ENCODE measurements at regions not wholly inside any gene's neighbourhood (a gene's known extent, or its start where the extent isn't known, plus 50 kb on each side); places are given as distances from the start of the nearest gene placed in this dataset.

DNA sequence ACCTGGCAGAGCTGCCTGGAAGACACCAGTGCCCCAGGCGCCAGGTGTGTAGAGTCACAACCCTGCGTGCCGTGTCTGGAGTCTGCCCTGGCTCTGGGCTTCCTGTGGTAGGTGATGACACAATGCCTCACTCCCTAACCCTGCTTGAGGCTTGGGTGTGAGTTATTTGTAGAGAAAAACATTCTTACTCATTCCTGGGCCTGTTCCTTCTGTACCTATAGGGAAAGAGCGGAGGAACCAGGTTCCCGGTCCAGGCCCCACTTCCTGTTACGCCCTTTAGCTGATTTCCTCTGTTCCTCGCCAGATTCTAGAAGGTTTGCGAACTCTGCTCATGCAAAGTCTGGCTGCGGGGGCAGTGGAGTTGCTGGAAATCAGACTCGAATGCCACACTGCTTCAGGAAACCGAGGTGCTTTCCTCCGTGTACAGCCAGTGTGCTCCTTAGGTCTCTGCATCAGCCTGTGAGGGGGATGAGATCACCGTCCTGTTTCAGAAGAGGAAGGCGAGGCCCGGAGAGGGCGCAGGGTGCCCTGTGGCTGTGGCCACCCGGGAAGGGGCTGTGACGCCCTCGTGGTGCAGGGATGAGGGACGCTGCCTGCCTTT lies 67.1 kb upstream of the DUSP22 start:
- DNase-seq (ENCODE audit: low read depth), result no peak
- no peaks in the 10 kb centered on the region for H3K27me3 ChIP-seq (ENCODE audit: control insufficient read depth, insufficient read depth, low read length)
- TF ChIP-seq, protein P1, sequence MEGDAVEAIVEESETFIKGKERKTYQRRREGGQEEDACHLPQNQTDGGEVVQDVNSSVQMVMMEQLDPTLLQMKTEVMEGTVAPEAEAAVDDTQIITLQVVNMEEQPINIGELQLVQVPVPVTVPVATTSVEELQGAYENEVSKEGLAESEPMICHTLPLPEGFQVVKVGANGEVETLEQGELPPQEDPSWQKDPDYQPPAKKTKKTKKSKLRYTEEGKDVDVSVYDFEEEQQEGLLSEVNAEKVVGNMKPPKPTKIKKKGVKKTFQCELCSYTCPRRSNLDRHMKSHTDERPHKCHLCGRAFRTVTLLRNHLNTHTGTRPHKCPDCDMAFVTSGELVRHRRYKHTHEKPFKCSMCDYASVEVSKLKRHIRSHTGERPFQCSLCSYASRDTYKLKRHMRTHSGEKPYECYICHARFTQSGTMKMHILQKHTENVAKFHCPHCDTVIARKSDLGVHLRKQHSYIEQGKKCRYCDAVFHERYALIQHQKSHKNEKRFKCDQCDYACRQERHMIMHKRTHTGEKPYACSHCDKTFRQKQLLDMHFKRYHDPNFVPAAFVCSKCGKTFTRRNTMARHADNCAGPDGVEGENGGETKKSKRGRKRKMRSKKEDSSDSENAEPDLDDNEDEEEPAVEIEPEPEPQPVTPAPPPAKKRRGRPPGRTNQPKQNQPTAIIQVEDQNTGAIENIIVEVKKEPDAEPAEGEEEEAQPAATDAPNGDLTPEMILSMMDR (IDR thresholded peaks at IDR 0.05; ENCODE audit: insufficient read depth, low read length, poor library complexity, severe bottlenecking), result no peak
- no peak overlapping the region for H3K4me3 ChIP-seq (ENCODE audit: low read depth, low read length)
- H3K36me3 ChIP-seq (ENCODE audit: control insufficient read depth, insufficient read depth, low read length), result no peaks in the 10 kb centered on the region

DNA sequence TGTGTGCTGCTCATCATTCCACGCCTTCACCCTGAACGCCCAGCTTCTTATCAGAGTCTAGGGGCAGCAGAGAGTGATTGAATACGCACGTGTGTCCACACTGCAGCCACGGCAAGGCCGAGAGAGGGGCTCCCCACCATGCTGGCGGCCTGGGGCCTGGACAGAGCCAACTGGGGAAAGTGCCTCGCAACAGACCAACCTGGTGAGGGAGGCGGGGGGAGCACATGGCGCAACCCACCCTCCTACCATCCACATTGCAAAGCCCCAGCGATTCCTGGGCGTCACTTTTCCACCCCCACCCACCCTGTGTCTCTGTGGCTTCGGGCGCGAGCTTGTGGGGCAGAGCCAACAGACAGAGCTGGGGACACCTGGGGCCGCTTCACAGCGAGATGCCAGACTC lies 66.4 kb upstream of the DUSP22 start:
- TF ChIP-seq, protein P1 (IDR thresholded peaks at IDR 0.05; ENCODE audit: insufficient read depth, low read length, poor library complexity, severe bottlenecking), result no peak
- no peaks in the 10 kb centered on the region for H3K27me3 ChIP-seq (ENCODE audit: control insufficient read depth, insufficient read depth, low read length)
- no peak for DNase-seq (ENCODE audit: low read depth)
- no peaks in the 10 kb centered on the region for H3K36me3 ChIP-seq (ENCODE audit: control insufficient read depth, insufficient read depth, low read length)
- H3K4me3 ChIP-seq (ENCODE audit: low read depth, low read length), result no peak overlapping the region

- H3K36me3 ChIP-seq (ENCODE audit: control insufficient read depth, insufficient read depth, low read length), result no peaks in the 10 kb centered on the region
- TF ChIP-seq, protein P1 (IDR thresholded peaks at IDR 0.05; ENCODE audit: insufficient read depth, low read length, poor library complexity, severe bottlenecking), result no peak
- DNase-seq (ENCODE audit: low read depth), result no peak
- no peaks in the 10 kb centered on the region for H3K27me3 ChIP-seq (ENCODE audit: control insufficient read depth, insufficient read depth, low read length)
- no peak overlapping the region for H3K4me3 ChIP-seq (ENCODE audit: low read depth, low read length)
These were observed 65.7 kb upstream of the DUSP22 start for GRCh38 chr6:226516-227073.

DNA sequence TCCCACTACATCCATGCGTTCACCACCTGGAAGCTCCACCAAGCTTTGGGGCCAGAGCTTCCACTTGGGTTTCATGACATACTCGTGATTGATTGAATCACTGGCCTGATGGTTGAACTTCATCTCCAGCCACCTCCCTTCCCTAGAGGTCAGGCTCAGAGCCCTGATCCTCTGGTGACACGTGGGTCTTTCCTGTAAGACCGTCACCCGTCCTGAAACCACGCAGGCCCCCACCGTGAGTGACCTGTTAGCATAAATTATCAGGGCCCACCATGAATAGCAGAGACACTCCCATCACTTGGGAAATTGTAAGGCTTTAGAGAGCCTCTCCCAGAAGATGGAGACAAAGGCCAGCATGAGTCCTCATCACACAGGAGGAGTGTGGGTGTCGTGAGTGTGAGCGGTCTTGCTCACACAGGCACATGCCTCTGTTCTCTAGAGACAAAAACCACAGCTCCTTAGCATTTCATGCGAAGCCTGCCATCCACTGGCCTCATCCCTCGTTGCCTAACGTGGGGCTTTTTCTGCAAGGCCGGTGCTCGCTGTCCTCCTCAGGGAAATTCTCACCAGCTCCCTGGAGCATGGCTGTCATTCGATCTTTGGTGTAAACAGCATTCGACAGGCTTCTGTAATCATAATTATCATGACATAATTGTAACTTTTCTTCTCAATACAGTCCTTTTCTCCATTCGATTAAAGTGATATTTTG lies 65.1 kb upstream of the DUSP22 start:
- no peak overlapping the region for H3K4me3 ChIP-seq (ENCODE audit: low read depth, low read length)
- no peak for DNase-seq (ENCODE audit: low read depth)

GRCh38 chr6:227812-228338 lies 64.4 kb upstream of the DUSP22 start:
- no peak for DNase-seq (ENCODE audit: low read depth)
- Histone ChIP-seq H3K36me3 (ENCODE audit: control insufficient read depth, insufficient read depth, low read length) (no peaks in the 10 kb centered on the region), H3K4me3 (ENCODE audit: low read depth, low read length) (no peak overlapping the region), H3K27me3 (ENCODE audit: control insufficient read depth, insufficient read depth, low read length) (no peaks in the 10 kb centered on the region)
- TF ChIP-seq, protein P1 (IDR thresholded peaks at IDR 0.05; ENCODE audit: insufficient read depth, low read length, poor library complexity, severe bottlenecking), result no peak

More for the DNA sequence above, 65.1 kb upstream of the DUSP22 start:
- Histone ChIP-seq H3K27me3 (ENCODE audit: control insufficient read depth, insufficient read depth, low read length) (no peaks in the 10 kb centered on the region), H3K36me3 (ENCODE audit: control insufficient read depth, insufficient read depth, low read length) (no peaks in the 10 kb centered on the region)
- TF ChIP-seq, protein P1 (IDR thresholded peaks at IDR 0.05; ENCODE audit: insufficient read depth, low read length, poor library complexity, severe bottlenecking), result no peak

Data from kidney epithelial cell (primary cell).